GM19043 (cell line): ENCODE measurements at regions not wholly inside any gene's neighbourhood (a gene's known extent, or its start where the extent isn't known, plus 50 kb on each side); places are given as distances from the start of the nearest gene placed in this dataset.
"Not testable (repeated sequence)": the region's sequence is repeated elsewhere in the genome, so short reads cannot be mapped to it uniquely, and the experiment has no call there.

Experiments
- ATAC-seq: cut with Tn5 transposase; IDR thresholded peaks from one replicate; pipeline ENCODE4 v1.9.1; 2021; ENCODE audit warnings: low read depth; ENCODE audit not compliant: unreplicated experiment

DNA sequence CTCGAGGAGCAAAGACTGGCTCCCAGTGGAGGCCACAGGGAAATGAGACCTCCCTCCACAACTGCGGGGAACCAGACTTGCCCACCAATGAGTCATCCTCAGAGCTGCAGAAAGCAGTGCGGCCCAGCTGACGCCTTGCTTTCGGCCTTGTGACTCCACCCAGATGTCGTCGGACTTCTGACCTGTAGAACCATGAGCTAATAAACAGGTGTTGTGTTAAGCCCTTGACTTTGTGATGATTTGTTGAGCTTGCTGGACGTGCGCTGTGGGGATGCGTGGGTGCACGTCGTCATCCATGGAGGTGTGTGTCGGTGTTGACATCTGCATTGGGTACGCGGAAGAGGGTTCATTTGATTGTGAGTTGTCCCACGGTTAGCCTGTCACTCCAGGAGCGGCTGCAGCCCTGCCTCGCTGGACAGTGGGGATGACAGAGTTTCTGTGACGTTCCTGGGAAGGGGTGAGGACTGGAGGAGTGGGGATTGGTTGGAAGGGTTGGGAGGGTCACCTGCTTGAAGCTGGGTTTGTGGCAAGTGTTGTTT, 154.1 kb downstream of the SH3BP4 start:
- no peak for ATAC-seq

GRCh38 chr2:235106874-235107639, 155.2 kb downstream of the SH3BP4 start:
- no peak for ATAC-seq

DNA sequence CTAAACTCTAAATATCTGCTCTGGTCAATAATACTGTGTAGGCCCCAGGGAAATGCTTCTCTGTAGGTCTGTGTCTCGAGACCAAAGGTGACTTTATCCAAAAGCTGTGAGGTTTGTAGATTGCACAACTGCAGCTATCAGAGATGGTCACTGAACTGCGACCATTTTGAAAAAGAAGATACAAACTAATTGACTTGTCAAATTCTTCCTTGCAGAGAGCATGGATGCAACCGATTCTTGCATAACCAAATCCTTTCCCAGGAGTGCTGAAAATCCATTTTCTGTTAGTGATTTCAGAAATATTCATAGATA, 155.8 kb downstream of the SH3BP4 start:
- ATAC-seq, result no peak

GRCh38 chr2:235109561-235109960, 157.7 kb downstream of the SH3BP4 start:
- not testable (repeated sequence) for ATAC-seq

GRCh38 chr2:235112365-235112764, 160.5 kb downstream of the SH3BP4 start:
- ATAC-seq, result no peak

GRCh38 chr2:235113854-235114253, 162.0 kb downstream of the SH3BP4 start:
- no peak for ATAC-seq

- no peak for ATAC-seq
Observed at GRCh38 chr2:235114286-235114685, 162.5 kb downstream of the SH3BP4 start.

DNA sequence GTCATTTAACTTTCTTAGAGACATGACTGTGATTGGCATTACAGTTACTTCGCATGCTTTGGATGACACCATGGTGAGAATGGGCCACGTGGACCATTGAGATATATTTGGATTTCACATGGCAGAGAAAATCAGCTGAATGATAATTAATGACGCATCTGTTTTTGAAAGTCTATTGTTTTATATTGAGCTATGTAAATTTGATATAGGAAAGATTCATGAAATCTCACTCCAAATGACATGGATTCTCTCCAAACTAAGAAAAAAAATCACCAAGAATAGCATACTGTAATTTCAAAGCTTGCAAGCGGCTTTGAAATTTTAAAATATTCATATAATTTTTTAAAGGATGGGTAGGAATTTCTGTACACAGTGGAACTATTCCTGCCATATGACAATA, 163.7 kb downstream of the SH3BP4 start:
- no peak for ATAC-seq

DNA sequence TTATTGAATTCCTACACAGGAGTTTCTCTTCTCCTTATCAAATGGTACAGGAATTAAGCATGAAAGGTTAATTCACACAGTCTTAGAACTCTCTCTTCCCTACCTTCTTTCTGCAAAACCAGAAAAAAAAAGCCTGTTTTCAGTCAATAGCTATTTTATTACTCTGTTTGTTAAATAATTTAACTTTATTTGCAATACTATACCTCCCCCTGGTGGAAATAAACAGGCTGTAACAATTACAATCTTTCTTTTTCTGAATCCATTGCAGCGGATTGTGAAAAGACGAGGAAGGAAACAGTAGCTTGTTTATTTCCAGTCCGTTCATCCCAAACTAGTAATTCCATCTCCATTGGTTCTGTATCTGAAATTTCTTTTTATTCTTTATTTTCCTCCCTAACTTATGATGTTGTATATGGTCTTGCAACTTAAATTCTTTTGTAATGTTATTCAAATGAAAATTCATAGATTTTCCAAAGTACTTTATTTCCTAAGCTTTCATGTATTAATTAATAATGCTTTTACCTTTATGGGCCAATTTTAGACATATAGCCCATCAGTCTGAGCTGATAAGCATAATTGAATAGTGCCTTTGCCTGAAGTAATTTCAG, 165.2 kb downstream of the SH3BP4 start:
- no peak for ATAC-seq

DNA sequence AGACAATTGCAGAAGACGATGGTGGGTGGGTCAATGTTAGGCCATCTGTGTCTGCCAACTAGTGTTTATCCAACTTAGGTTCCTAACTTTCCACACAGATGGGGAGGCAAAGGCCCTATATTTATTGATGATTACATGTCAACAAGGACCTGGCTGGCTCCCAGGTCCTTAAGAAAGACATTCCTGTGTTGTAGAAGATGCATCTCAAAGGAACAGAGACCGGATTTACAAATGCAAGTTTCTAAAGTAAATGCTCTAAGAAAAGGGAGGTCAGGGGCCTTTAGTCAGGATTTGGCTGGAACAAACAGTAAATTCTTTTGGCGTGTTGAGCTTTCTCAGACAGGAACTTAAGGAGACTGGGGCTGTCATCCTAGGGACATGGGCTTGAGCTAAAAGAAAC, 175.0 kb downstream of the SH3BP4 start:
- ATAC-seq, result no peak

DNA sequence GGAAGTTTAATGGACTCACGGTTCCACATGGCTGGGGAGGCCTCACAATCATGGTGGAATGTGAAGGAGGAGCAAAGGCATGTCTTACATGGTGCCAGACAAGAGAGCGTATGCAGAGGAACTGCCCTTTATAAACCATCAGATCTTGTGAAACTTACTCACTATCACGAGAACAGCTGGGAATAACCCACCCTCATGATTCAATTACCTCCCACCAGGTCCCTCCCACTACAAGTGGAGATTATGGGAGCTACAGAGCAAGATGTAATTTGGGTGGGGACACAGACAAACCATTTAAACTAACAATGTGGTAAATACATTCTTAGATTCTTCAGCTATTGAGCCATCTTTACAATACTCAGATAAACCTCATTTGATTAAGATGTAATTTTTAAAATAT, 176.1 kb downstream of the SH3BP4 start:
- ATAC-seq, result no peak

GRCh38 chr2:235129850-235130249, 178.0 kb downstream of the SH3BP4 start:
- no peak for ATAC-seq

DNA sequence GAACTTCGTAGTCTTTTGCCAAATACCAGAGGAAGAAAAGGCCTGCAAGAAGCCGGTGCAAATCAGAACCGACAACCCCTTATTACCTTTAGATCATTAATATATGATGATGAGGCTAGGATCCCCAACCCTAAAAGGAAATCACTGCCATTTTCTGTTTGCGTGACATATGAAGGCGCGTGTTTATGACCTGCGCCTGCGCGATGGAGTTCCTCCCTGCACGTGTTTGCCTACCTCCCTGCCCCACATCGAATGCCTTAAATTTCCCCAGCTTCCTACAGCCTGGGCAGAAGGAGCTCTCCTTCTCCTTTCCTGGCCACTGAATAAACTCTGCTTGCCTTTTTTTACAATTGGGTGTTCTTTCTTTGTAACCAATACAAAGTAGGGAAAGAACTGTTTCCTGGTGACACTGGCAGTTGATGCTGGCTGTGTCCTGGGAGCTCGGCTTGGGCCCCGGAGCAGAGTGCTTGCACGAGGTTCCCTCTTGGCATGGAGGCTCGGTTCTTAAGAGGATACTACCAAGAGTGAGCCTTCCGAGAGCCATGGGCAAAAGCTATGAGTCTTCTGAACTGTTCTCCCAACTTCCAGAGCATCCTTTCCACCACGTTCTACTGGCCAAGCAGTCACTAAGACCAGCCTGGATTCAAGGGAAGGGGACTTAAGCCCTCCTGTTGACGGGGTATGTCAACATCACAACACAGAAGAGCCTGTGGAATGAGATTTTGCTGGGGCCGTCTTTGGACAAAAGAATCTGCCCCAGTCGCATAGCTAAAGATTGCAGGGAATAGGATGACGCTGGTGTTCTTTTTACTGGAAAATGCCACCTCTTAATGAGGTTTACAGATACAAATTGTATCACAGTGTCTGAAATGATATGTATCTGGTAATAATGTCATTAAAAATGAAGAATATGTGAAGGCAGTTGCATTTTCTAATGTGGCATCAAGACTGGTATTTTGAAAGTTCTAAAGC, 179.8 kb downstream of the SH3BP4 start:
- ATAC-seq, result no peak

DNA sequence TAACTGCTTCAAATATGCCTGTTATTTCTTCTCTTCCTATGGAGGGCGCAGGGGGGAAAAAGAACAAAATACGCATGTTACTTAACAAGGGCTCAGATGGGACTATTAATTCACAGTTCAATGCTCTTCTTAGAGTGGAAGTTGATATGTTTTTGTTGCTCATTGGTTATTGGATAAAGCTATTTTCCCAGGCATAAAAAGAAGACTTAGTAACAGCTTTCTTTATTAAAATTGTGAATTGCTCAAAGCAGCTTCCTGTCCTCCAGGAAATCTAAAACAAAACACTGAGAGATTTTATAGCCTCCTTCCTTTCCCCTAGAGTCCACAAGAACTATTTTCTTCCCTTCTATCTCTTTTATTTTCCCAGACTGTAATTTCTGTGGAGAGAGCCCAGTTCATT, 180.8 kb downstream of the SH3BP4 start:
- no peak for ATAC-seq

GRCh38 chr2:235133837-235134236, 182.0 kb downstream of the SH3BP4 start:
- no peak for ATAC-seq

DNA sequence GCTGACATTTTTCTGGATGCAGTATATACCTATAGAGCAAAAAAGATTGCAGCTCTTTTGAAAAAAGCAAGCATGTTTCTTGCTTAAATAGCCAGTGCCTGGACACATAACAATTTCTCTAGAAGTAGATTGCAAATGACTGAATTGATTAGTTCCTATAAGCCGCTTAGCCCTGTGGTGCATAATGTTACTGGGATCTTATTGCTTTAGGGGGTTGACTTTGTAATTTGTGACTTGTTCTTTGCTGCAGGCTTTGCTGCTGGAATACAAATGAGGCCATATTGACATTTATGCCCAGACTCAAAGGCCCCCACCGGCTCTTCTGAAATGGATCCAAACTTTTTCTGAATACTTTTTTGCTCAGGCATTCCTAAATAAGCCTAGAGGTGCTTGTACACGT, 182.6 kb downstream of the SH3BP4 start:
- ATAC-seq, result no peak

GRCh38 chr2:235135195-235135965, 183.6 kb downstream of the SH3BP4 start:
- ATAC-seq, result no peak

DNA sequence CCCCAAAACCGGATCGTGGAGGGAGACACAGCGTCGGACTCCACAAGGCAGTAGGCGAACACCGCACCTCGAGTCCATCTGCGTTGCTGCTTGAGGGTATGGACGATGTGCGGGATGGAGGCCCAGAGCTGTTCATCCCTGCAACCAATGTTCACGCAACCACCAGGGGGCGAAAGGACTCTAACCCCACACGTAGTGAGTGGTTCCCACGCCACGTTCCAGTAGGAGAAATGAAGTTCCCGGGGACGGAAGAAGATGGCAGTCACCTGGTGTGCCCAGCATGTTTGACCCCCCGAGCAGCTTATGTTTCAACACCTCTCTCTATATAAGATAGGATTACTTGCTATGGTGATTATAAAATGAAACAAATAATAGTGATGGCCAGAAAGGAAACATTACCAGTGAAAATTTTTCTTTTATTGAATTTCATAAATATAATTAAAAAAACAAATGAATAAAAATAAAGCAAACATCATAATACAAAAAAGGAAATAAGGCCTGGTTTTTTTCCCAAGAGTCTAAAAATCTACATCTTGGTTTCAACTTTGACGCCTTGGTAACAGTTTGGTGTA, 184.3 kb downstream of the SH3BP4 start:
- ATAC-seq, result no peak

- ATAC-seq, result no peak
Observed at GRCh38 chr2:235138339-235138738, 186.5 kb downstream of the SH3BP4 start.
